HCT116 (cell line): ENCODE measurements at regions not wholly inside any gene's neighbourhood (a gene's known extent, or its start where the extent isn't known, plus 50 kb on each side); places are given as distances from the start of the nearest gene placed in this dataset.

ENCODE experiments used
- ATAC-seq: fragments of 200-7000 bp; cut with Tn5 transposase; 2 replicates; pipeline ENCODE4 v1.9.1; 2020; ENCODE audit warnings: mild to moderate bottlenecking, moderate library complexity
- BruUV-seq: library from RNA; stranded (reverse); fragments of 400-500 nt; replicated peaks from 2 replicates; lab custom pipeline; 2021; lab: Mats Ljungman, UMichigan
- CTCF ChIA-PET: fragments of 300-600 bp; sonication (Branson Sonifier 250); formaldehyde crosslinking; loops from one replicate; lab custom pipeline; 2021; ENCODE audit warnings: antibody characterized with exemption; lab: Charles Lee
- POLR2A ChIA-PET: fragments of 300-600, 350-600 bp; sonication (Branson Sonifier 250); formaldehyde crosslinking; loops from one replicate; lab custom pipeline; 2021; ENCODE audit warnings: antibody characterized with exemption; lab: Charles Lee
- RAD21 ChIA-PET, 2 experiments: fragments of 300-600 bp; sonication (Branson Sonifier 250); formaldehyde crosslinking; loops; one replicate each; lab custom pipeline; 2023; ENCODE audit warnings: low total read pairs in 2 of 2; ENCODE audit not compliant: uncharacterized antibody in 2 of 2, unreplicated experiment in 2 of 2, low non-redundant PET in 1 of 2; lab: Charles Lee
- DNase-seq: peaks from one replicate; pipeline ENCODE4 v3.0.0-alpha.2; 2010; ENCODE audit warnings: low read depth, low spot score
- H2AFZ ChIP-seq: fragments of 200-600 bp; shearing (Covaris generic), sonication (generic); 2 replicates; pipeline ENCODE4 v1.6.1; 2017; ENCODE audit warnings: low read depth, mixed run types, mixed read lengths, antibody characterized with exemption, low read length; ENCODE audit not compliant: poor library complexity, severe bottlenecking
- H3K27ac ChIP-seq: 2 replicates; pipeline ENCODE4 v1.5.1; 2012; ENCODE audit warnings: low read depth, low read length
- H3K27me3 ChIP-seq: fragments of 200-600 bp; sonication (generic); 2 replicates; pipeline ENCODE4 v1.6.1; 2016; ENCODE audit warnings: mixed run types, low read length, mixed read lengths; ENCODE audit not compliant: insufficient read depth
- H3K36me3 ChIP-seq, 2 experiments: fragments of 200-500 bp in 1 of 2; fragments of 200-600 bp in 1 of 2; sonication (Bioruptor generic) in 1 of 2; sonication (generic) in 1 of 2; 2 replicates each; pipeline versions ENCODE4 v1.5.1 to v1.6.1; 2014 to 2016; ENCODE audit warnings: low read length in 2 of 2, inconsistent platforms in 1 of 2, mixed read lengths in 1 of 2, mixed run types in 1 of 2; ENCODE audit not compliant: insufficient read depth in 2 of 2, control insufficient read depth in 1 of 2
- H3K4me1 ChIP-seq, 2 experiments: fragments of 200-600 bp in 1 of 2; sonication (generic) in 1 of 2; 2 replicates each; pipeline versions ENCODE4 v1.5.1 to v1.6.1; 2012 to 2017; ENCODE audit warnings: low read length in 2 of 2, inconsistent platforms in 1 of 2, mild to moderate bottlenecking in 1 of 2, mixed read lengths in 1 of 2, mixed run types in 1 of 2, moderate library complexity in 1 of 2; ENCODE audit not compliant: insufficient read depth in 2 of 2, control insufficient read depth in 1 of 2
- H3K4me2 ChIP-seq: fragments of 200-600 bp; sonication (generic); 2 replicates; pipeline ENCODE4 v1.6.1; 2017; ENCODE audit warnings: mixed run types, low read length, mixed read lengths
- H3K4me3 ChIP-seq, 2 experiments: fragments of 200-600 bp in 1 of 2; sonication (generic) in 1 of 2; replicated peaks in 1 of 2; 2 replicates each; pipeline ENCODE4 v1.5.1; 2011 to 2016; ENCODE audit warnings: low read length in 2 of 2, control low read depth in 1 of 2, low read depth in 1 of 2, mild to moderate bottlenecking in 1 of 2, mixed read lengths in 1 of 2, mixed run types in 1 of 2
- H3K79me2 ChIP-seq: fragments of 200-600 bp; sonication (generic); 2 replicates; pipeline ENCODE4 v1.6.1; 2017; ENCODE audit warnings: mild to moderate bottlenecking, mixed run types, low read length, moderate library complexity, mixed read lengths; ENCODE audit not compliant: insufficient read depth
- H3K9ac ChIP-seq: fragments of 200-600 bp; sonication (generic); 2 replicates; pipeline ENCODE4 v1.6.1; 2016; ENCODE audit warnings: low read length, mixed read lengths
- H3K9me2 ChIP-seq: fragments of 200-600 bp; sonication (generic), shearing (Covaris generic); 2 replicates; pipeline ENCODE4 v1.6.1; 2017; ENCODE audit warnings: mixed run types, mild to moderate bottlenecking, moderate library complexity; ENCODE audit not compliant: insufficient read depth
- H3K9me3 ChIP-seq, 2 experiments: fragments of 200-500 bp in 1 of 2; fragments of 200-600 bp in 1 of 2; sonication (Bioruptor generic) in 1 of 2; sonication (generic) in 1 of 2; 2 replicates each; pipeline ENCODE4 v1.6.1; 2014 to 2017; ENCODE audit warnings: low read length in 2 of 2, mixed read lengths in 2 of 2, inconsistent platforms in 1 of 2, low read depth in 1 of 2, mild to moderate bottlenecking in 1 of 2, mixed run types in 1 of 2, moderate library complexity in 1 of 2; ENCODE audit not compliant: control insufficient read depth in 1 of 2, insufficient read depth in 1 of 2
- H4K20me1 ChIP-seq: fragments of 200-600 bp; sonication (generic), shearing (Covaris generic); 2 replicates; pipeline ENCODE4 v1.6.1; 2017; ENCODE audit warnings: mixed run types, mild to moderate bottlenecking, moderate library complexity; ENCODE audit not compliant: insufficient read depth
- ATF3 ChIP-seq: IDR thresholded peaks from 2 replicates; pipeline ENCODE4 v1.6.1; 2012
- CBX3 ChIP-seq: IDR thresholded peaks from 2 replicates; pipeline ENCODE4 v1.6.1; 2012; ENCODE audit warnings: low read depth
- CEBPB ChIP-seq: IDR thresholded peaks from 2 replicates; pipeline ENCODE4 v1.6.1; 2012; ENCODE audit warnings: low read depth
- CTCF ChIP-seq, 3 experiments: fragments of 200-600 bp in 1 of 3; sonication (generic) in 1 of 3; IDR thresholded peaks in 2 of 3; conservative IDR thresholded peaks in 1 of 3; 2 replicates each; pipeline ENCODE4 v1.5.1; 2012 to 2017; ENCODE audit warnings: low read depth in 2 of 3, low read length in 2 of 3, antibody characterized with exemption in 1 of 3, borderline replicate concordance in 1 of 3, control low read depth in 1 of 3, mild to moderate bottlenecking in 1 of 3, mixed read lengths in 1 of 3, mixed run types in 1 of 3, moderate library complexity in 1 of 3; ENCODE audit not compliant: insufficient read depth in 1 of 3
- EGR1 ChIP-seq: IDR thresholded peaks from 2 replicates; pipeline ENCODE4 v1.6.1; 2012; ENCODE audit warnings: low read depth
- ELF1 ChIP-seq: IDR thresholded peaks from 2 replicates; pipeline ENCODE4 v1.6.1; 2012; ENCODE audit warnings: low read depth, borderline replicate concordance
- FOSL1 ChIP-seq: IDR thresholded peaks from 2 replicates; pipeline ENCODE4 v1.6.1; 2012; ENCODE audit warnings: low read depth
- JUND ChIP-seq: IDR thresholded peaks from 2 replicates; pipeline ENCODE4 v1.6.1; 2012
- MAX ChIP-seq: IDR thresholded peaks from 2 replicates; pipeline ENCODE4 v1.6.1; 2012
- POLR2AphosphoS5 ChIP-seq: IDR thresholded peaks from 2 replicates; pipeline ENCODE4 v1.6.1; 2011; ENCODE audit warnings: mild to moderate bottlenecking, low read depth, low read length, moderate library complexity
- REST ChIP-seq: IDR thresholded peaks from 2 replicates; pipeline ENCODE4 v1.6.1; 2012; ENCODE audit warnings: low read depth
- SIN3A ChIP-seq: IDR thresholded peaks from 2 replicates; pipeline ENCODE4 v1.6.1; 2012; ENCODE audit warnings: low read depth
- SP1 ChIP-seq: IDR thresholded peaks from 2 replicates; pipeline ENCODE4 v1.6.1; 2012; ENCODE audit warnings: low read depth
- SRF ChIP-seq: IDR thresholded peaks from 2 replicates; pipeline ENCODE4 v1.6.1; 2012; ENCODE audit warnings: low read depth
- TCF7L2 ChIP-seq: IDR thresholded peaks from 2 replicates; pipeline ENCODE4 v1.7.0; 2011; ENCODE audit warnings: borderline replicate concordance, inconsistent platforms; ENCODE audit not compliant: insufficient read depth, insufficient read length; ENCODE audit errors: extremely low read depth
- YY1 ChIP-seq: IDR thresholded peaks from 2 replicates; pipeline ENCODE4 v1.6.1; 2011; ENCODE audit warnings: low read length, low read depth, moderate library complexity, mild to moderate bottlenecking; ENCODE audit not compliant: insufficient replicate concordance; ENCODE audit errors: extremely low read depth
- ZBTB33 ChIP-seq: IDR thresholded peaks from 2 replicates; pipeline ENCODE4 v1.6.1; 2011; ENCODE audit warnings: mild to moderate bottlenecking, low read length, moderate library complexity; ENCODE audit not compliant: insufficient replicate concordance; ENCODE audit errors: extremely low read depth
- ZFX ChIP-seq: fragments of 450-650 bp; IDR thresholded peaks from 2 replicates; pipeline ENCODE4 v1.6.1; 2017
- ZNF274 ChIP-seq: fragments of 200-500 bp; sonication (Bioruptor generic); IDR thresholded peaks from 2 replicates; pipeline ENCODE4 v1.6.1; 2014; ENCODE audit warnings: mild to moderate bottlenecking, low read depth, low read length, inconsistent platforms
- intact Hi-C: fragments of 100-400 bp; cut with micrococcal nuclease; formaldehyde crosslinking; loops from 2 replicates; pipeline ENCODE4 v1.10.0; 2022

GRCh38 chr5:98499892-98500291 lies 273.6 kb upstream of the RGMB start:
- no peak overlapping the region for H3K4me2 ChIP-seq
- H3K27me3 ChIP-seq: no peaks in the 10 kb centered on the region
- POLR2A ChIA-PET: no interaction called here

More at GRCh38 chr5:98499892-98500291, 273.6 kb upstream of the RGMB start:
- DNase-seq: no peak
- no peaks in the 10 kb centered on the region for H3K4me1 ChIP-seq
- H3K9me2 ChIP-seq: no peaks in the 10 kb centered on the region
- CTCF ChIA-PET: no interaction called here
- no peaks in the 10 kb centered on the region for H3K79me2 ChIP-seq
- H3K4me3 ChIP-seq: no peak overlapping the region
- BruUV-seq: no TSS peak
- intact Hi-C loops: no loop called here
- H3K9me3 ChIP-seq: no peaks in the 10 kb centered on the region
- RAD21 ChIA-PET: no interaction called here
- no peak overlapping the region for H3K27ac ChIP-seq
- no peak overlapping the region for H2AFZ ChIP-seq
- no peaks in the 10 kb centered on the region for H3K36me3 ChIP-seq
- no peak for TF ChIP-seq ZBTB33
- TF ChIP-seq TCF7L2: no peak
- TF ChIP-seq CBX3: no peak
- no peak for TF ChIP-seq REST
- TF ChIP-seq ZNF274: no peak
- no peak for TF ChIP-seq CTCF (IDR thresholded peaks at IDR 0.05 in 2 of 3, conservative IDR thresholded peaks at IDR 0.05 in 1 of 3; ENCODE audit: borderline replicate concordance in 1 of 3, insufficient read depth in 1 of 3, low read depth in 2 of 3, low read length in 2 of 3)
- TF ChIP-seq CEBPB: no peak
- no peak for TF ChIP-seq JUND
- no peak for TF ChIP-seq YY1
- no peak for TF ChIP-seq SRF
- TF ChIP-seq EGR1: no peak
- no peak for TF ChIP-seq SP1
- TF ChIP-seq ELF1: no peak
- no peak for TF ChIP-seq SIN3A
- TF ChIP-seq MAX: no peak
- TF ChIP-seq FOSL1: no peak
- no peak for TF ChIP-seq ATF3
- TF ChIP-seq POLR2AphosphoS5: no peak
- no peak for TF ChIP-seq ZFX
- no peak overlapping the region for H3K9ac ChIP-seq
- ATAC-seq: no peak
- H4K20me1 ChIP-seq: no peaks in the 10 kb centered on the region
